Eye (tissue), 1 donor: ENCODE measurements at regions not wholly inside any gene's neighbourhood (a gene's known extent, or its start where the extent isn't known, plus 50 kb on each side); places are given as distances from the start of the nearest gene placed in this dataset.

Source experiments
- DNase-seq: peaks from one replicate; pipeline ENCODE4 v3.0.0-alpha.2; 2015

DNA sequence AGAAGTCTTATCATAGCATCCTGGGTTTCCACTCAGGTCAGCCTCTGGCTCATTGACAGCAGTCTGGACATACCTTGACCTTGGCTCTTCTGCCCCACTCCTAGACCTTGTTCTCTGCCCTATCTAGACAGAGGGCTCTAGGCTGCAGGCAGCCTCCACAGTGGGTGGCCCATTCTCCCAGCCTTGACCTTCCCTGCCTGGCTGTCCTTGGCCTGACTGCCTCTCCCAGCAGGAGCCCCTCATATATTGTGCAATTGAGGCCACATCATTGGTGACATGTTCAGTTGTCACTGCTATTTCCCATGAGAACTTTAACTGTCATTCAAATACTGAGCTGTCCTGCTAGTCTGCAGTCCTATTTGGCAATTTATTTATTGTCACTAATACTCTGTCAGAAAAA lies 503.4 kb downstream of the PLXNA4 start:
- DNase-seq = peak; percentile 41

- DNase-seq = no peak
These were observed 504.1 kb downstream of the PLXNA4 start for GRCh38 chr7:132072165-132072564.

DNA sequence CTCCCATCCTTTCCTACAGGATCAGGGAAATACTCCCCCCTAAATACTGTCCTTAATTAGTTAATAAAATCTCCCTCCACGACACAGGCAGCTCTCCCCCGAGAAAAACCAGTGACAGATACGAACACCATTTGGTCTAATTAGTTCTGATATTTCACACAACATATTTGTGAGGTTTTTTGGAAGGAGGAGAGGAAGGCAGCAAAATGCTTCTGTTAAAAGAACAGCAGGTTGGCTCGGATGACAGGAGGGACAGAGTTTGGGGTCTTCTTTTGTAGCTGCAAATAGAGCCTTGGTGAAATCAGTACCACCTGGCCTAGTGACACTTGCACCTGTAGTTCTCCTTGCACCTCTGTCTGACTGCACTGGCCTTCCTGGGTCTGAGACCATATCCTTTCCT lies 507.0 kb downstream of the PLXNA4 start:
- DNase-seq = no peak

- DNase-seq = peak; percentile 46
These were observed 509.5 kb downstream of the PLXNA4 start for GRCh38 chr7:132066761-132067171.

- DNase-seq = peak; percentile 43
These were observed 509.7 kb upstream of the PODXL start for GRCh38 chr7:132065989-132066603.

GRCh38 chr7:132065193-132065988 lies 509.0 kb upstream of the PODXL start:
- DNase-seq = no peak

DNA sequence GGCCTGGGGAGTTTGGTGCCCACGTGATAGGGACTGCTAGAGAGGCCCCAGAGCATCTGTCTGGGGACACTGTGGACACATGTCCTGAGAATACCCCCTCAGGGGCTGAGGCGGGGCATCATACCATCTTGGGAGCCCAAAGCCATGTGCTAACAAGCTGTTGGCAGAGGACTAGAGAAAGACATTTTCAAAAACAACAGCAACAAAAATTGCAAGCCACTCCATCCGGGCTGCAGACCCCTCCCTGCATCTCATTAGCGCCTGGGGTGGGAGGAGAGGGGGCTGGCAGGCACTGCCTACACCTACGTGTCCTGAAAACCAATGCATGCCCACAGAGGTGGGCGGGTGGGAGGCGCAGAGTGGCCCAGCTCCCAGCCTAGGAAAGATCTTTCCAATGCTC lies 507.4 kb upstream of the PODXL start:
- DNase-seq = no peak

DNA sequence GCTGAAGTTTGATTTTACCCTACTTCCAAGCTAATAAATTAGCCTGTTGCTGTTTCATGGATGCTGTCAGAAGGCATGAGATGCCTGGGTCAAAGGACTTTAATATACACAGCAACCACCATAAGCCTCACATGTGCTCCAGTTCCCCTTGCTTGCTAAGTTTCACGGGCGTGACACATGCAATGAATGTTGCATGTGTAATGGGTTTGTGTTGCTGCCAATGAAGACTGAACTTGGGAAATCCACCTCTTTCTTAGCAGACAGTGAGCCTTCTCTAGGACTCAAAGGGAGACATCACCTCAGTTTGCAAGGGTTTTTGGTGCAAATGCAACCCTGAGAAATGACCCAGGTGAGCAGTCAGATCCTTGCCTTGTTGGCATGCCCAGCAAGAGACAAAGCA lies 505.5 kb upstream of the PODXL start:
- no peak for DNase-seq

DNA sequence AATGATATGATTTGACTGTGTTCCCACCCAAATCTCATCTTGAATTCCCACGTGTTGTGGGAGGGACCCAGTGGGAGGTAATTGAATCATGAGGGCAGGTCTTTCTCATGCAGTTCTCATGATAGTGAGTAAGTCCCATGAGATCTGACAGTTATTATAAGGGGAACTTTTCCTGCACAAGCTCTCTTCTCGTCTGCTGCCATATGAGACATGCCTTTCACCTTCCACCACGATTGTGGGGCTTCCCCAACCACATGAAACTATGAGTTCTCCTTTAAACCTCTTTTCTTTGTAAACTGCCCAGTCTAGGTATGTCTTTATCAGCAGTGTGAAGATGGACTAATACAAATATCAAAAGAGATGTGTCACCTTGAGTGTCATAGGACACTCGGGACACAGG lies 502.7 kb upstream of the PODXL start:
- no peak for DNase-seq

- no peak for DNase-seq
These were observed 499.1 kb upstream of the PODXL start for GRCh38 chr7:132055336-132056120.

- no peak for DNase-seq
These were observed 497.4 kb upstream of the PODXL start for GRCh38 chr7:132053871-132054270.

- DNase-seq = no peak
These were observed 494.9 kb upstream of the PODXL start for GRCh38 chr7:132051311-132051710.

DNA sequence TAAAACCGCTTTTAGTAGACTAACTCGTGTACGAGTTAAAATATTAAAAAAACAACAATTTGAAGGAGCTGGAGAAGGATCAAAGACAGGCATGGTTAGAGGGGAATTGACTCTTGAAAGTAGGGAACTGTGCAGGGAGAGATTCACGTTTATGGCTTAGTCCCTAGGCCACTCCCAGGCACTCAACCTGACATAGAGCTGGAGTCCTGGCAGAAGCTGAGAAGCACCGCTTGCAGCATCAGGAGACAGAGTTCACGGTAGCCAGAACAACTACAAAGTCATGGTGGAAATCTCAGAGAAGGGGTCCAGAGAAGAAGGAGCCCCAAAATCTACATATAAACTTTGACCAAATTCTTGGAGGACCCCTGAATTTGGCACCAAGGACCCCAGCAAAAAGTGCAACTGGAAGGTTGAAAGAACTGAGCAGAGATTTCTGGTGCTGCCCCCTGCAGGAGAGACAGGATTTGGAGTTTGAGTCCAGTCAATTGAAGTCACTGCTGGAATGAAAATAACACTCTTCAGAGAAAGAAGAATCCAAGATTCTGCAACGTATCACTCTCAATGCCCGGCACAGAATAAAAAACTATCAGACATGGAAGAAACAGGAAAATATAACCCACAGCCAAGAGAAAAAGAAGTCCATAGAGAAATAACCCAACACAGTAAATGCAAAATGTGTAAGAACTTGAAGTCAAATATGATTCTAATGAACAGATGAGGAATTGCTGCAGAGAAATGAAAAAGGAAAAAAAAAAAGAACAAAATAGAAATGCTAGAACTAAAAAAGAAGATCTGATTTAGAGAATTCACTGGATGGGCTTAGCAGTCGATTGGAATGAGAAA lies 493.3 kb upstream of the PODXL start:
- DNase-seq = no peak

DNA sequence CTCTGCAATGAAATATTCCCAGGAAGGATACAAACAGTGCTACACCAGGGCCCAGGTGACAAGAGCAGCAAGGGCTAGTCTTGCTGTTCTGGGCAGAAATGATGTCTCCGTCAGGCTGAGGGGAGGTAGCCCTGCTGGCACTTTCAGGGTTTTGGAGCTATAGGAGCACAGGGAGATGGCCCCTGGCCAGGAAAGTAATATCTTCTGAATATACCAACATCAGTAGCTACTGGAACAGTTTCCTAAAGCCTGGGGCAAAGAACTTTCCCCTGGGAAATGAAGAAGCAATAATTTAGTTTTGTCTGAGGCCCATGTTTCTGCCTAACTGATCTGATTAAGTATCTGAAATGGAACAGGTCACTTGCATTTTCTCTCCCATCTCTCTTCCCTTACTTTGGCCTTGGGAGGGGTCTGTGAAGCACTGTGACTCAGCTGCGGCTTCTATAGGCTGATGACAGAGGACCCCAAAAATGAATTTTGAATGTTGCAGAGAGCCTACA lies 489.1 kb upstream of the PODXL start:
- no peak for DNase-seq

GRCh38 chr7:132045002-132045401 lies 488.6 kb upstream of the PODXL start:
- DNase-seq = no peak

- no peak for DNase-seq
These were observed 487.8 kb upstream of the PODXL start for GRCh38 chr7:132044247-132044646.

GRCh38 chr7:132041108-132041507 lies 484.7 kb upstream of the PODXL start:
- no peak for DNase-seq

GRCh38 chr7:132035517-132036362 lies 479.3 kb upstream of the PODXL start:
- DNase-seq = no peak

GRCh38 chr7:132034748-132035416 lies 478.5 kb upstream of the PODXL start:
- DNase-seq = no peak

DNA sequence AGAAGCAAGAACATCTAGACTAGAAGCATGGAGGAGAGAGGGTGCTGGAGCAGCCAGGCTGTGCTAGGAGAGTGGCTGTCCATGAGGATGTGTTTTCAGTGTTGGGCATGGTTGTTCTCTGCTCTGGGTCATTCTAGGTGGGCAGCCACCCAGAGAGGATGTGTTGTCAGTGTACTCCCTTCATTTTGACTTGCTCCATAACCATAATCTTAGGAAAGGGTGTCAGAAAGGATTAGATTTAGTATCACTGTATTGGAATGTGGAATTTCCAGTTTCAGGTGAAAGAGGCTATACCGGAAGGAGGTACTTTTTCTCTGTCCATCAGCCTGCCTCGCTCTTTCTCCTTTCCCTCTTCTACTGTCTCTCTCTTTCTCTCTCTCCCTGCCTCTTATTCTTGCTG lies 474.5 kb upstream of the PODXL start:
- DNase-seq = no peak

GRCh38 chr7:132030086-132030568 lies 473.7 kb upstream of the PODXL start:
- DNase-seq = peak; percentile 12
